Islet precursor cell (in vitro differentiated cells): ENCODE measurements at regions not wholly inside any gene's neighbourhood (a gene's known extent, or its start where the extent isn't known, plus 50 kb on each side); places are given as distances from the start of the nearest gene placed in this dataset.

Experiments
- DNase-seq: peaks from one replicate; pipeline ENCODE4 v3.0.0-alpha.2; 2018

DNA sequence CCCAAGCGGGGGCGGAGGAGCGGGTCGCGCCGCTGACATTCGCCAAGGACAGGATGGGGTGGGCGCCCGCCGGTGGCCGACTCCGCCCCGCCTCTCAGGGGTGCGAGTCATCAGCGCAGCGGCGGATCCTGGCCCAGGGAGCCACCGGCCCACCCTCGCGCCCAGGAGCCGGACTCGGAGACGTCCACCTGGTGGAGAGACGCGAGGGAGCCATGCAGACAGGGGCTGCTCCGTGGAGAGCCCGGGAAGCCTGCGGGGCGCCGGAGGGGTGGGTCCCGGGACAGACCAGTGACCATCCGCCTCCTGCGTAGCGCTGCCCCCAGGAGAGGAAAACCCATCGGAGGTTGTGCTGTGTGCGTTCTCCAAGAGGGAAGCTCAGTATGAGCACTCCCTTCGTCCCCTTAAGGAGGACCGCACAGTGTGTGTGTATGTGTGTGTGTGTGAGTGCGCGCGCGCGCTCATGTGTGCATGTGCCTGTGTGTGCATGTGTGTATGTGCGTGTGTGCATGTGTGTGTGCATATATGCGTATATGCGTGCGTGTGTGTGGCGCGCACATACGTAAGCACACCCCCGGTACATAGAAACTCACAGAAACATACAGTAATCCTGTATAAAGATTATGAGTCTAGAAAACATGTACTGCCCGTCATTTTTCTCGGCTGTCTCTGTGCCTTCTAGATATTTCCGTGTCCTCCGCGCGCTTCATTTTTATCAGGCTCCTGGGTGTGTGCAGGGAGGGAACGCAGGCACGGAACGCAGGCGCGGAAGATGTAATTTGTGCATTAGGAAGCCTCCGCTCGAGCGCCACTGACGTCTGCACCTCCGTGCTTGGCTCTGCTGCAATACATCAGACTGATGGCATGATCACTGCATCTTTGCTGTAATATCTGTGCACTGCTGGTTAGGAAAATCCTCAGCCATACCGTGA, 158.9 kb downstream of the TBXT start:
- peak; percentile 80 for DNase-seq

DNA sequence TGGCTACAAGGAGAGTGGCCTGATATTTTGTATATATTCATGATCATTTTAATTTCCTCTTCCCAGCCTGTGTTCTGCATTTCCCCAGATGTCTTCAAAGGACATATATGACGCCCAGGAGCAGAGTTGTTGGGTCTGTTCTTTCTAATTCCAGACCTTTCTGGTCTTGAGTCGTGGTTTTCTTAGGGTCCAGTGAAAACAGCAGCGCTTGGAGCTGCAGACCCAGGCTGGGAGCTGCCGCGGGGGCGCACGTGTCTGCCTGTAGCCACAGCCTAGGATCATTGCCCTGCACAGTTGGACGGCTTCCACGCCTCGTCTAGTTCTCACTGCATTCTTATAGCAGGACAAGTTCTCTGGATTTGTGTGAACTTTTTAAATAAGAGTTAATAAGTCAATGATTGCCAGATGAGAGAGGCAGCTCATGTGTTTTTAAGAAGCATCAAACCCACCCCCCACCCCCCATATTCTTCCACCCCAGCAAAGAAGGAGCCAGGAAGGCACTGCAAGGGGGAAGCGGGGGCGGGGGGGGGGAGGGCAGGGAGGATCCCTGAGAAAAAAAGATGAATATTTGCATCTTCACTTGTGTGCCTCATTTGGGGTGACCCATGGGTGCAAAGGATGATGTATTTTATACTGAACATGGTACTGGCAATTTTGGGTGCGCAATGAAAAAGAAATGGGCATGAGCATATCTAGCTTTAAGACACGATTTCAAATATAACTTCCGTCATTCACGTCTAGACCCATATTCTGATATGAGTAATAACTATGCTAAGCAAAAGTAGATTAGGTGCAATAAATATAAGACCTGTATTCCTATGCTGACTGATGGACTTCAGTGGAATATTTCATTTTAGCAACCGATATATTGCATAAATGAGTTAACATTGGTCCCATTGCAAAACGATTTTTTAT, 160.0 kb downstream of the TBXT start:
- DNase-seq = no peak

DNA sequence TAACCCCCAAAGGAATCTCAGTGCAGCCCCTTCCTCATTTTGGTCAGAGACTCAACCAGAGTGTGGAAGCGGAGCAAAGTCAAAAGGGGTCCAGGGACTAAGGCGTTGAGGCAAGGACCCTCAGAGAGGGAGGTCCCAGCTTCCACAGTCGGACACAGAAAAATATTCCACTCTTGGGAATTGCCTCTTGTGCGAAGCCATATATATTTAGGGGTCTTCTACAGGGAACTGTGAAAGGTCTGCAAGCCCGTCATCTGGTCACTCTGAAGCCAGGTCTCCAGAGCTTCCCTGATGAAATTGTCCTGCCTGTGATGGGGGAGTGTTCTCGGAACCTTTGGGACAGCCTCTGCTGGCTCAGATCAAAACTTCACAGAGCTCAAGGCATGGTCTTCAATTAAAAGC, 160.8 kb downstream of the TBXT start:
- DNase-seq = no peak

- DNase-seq = peak; percentile 76
Measured at GRCh38 chr6:166005944-166006899, 161.4 kb downstream of the TBXT start.

DNA sequence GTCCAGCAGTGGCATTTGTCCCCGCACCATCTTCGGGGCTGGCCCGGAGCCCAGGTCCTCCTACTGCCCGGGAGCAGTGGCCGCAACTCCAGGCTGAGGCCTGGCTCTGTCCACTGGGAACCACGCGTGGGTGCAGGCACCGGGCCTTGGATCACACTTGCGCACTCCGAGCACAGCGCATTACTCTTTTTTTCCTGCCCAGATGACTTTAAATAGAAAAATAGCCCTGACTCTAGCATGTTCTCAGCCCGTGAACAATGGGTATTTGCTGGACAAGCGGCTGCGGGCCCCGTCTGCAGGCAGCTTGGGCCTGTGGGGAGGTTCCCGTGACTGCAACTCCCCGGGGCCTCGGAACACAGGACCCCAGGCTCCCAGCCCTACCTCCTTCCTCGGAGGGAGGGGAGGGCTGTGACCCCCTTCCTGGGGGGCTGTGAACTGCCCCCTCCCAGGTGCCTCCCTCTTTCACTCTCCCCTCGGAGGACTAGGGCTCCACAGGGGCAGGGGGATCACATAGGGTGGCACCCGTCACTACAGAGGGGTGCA, 162.2 kb downstream of the TBXT start:
- no peak for DNase-seq

- no peak for DNase-seq
Measured at GRCh38 chr6:166004876-166005275, 162.8 kb downstream of the TBXT start.

GRCh38 chr6:166004471-166004870, 163.2 kb downstream of the TBXT start:
- no peak for DNase-seq

DNA sequence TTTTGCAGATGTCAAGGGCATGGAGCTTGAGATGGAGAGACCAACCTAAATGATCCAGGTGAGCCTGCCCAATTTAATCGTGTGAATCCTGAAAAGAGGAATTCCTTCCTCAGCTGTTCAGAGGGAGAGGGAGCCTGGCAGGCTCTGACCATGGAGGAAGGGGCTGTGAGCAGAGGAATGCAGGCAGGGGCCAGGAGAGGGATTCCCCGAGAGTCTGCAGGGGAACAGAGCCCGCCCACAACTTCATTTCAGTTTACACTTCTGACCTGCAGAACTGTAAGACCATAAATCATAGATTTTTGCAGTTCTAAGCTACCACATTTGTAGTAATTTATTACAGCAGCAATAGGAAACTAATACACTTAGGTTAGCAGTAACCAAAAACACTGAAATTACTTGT, 164.1 kb downstream of the TBXT start:
- DNase-seq = no peak

DNA sequence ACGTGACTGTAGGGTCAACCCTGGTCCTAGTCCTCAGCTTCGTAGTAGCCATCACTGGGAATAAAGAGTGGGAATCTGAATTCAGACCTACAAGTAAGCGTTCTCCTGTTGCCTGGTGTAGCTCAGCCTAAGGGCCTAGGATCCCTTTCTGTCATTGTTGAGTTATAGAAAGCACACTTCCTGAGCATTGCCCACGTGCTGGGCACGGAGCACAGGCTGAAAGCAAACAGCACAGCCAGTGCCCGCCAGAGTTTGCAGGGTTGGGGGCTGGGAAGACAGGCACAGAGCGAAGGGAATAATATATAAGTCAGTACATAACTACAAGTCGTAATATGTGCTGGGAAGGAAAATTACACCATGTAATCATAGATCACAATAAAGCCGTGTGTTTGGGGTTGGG, 166.3 kb downstream of the TBXT start:
- DNase-seq = no peak

DNA sequence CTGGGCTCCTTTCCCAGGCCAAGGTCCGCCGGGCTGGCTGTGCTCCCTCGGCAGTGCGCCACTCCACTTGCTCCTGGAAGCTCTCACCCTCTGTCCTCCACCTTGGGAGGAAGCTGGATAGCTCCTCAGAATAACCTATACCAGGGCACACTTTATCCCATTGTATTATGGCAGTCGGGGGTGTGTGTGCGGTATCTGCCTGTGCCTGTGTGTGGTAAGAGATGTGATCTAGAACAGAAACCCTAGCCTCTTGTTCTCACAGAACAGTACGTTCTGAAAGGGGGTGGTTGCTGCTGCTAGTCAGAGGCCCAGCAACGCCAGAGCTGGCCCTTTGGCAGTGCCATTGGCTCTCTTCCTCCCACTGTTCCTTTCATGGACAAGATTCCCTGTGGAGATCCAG, 168.4 kb downstream of the TBXT start:
- no peak for DNase-seq

DNA sequence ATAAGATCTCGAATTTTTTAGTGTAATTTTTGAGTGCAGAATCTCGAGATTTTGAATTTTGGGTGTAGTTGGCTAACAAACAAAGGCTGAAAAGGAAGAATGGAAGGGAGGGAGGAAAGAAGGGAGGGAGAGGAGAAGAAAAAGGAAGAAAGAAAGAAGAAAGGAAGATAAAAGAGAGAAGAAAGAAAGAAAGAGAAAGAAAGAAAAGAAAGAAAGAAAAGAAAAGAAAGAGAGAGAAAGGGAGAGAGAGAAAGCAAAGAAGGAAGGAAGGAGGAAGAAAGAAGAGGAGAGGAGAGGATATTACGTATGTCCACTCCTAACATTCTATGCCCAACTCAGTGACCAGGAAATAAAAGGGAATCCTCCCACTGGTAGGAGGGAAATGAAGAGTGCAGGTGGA, 169.6 kb downstream of the TBXT start:
- no peak for DNase-seq

DNA sequence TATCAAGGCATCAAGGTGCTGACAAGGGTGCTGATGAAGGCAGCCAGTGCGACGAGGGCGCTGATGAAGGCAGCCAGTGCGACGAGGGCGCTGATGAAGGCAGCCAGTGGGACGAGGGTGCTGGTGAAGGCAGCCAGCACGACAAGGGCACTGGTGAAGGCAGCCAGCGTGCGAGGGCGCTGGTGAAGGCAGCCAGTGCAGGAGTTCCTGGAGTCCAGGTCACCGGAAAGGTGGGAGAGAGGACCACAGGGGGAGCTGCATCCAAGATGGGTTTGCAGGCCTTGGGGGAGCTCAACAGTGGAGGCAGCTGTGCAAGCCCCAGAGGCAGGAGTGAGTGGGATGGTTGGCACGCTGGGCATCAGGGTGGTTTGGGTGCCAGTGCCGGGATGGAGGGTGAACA, 176.3 kb downstream of the TBXT start:
- no peak for DNase-seq

- no peak for DNase-seq
Measured at GRCh38 chr6:165990216-165990615, 177.4 kb downstream of the TBXT start.

- DNase-seq = no peak
Measured at GRCh38 chr6:165988757-165989456, 178.7 kb downstream of the TBXT start.

DNA sequence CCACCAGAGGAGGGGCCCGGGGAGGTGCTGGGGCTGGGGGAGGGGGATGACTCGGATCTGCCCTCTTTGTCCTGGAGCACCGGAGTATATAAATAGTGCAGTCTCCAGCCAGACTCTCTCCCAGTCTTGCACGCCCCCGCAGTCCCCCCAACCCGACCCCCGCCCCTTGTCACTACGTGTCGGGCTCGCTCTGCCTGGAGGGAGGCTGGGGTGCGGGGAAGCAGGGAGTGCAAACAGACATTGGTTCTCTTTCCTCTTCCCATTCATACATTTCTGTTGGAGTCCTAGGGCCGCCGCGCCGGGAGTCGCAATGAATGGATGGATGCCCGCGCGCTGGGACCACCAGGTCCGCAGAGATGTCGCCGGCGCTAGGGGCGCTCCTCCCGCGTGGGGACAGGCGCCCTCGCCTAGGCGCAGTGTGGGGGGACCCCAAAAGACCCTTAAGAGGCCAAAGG, 179.3 kb downstream of the TBXT start:
- no peak for DNase-seq

- peak; percentile 83 for DNase-seq
Measured at GRCh38 chr6:165987483-165988301, 180.0 kb downstream of the TBXT start.

DNA sequence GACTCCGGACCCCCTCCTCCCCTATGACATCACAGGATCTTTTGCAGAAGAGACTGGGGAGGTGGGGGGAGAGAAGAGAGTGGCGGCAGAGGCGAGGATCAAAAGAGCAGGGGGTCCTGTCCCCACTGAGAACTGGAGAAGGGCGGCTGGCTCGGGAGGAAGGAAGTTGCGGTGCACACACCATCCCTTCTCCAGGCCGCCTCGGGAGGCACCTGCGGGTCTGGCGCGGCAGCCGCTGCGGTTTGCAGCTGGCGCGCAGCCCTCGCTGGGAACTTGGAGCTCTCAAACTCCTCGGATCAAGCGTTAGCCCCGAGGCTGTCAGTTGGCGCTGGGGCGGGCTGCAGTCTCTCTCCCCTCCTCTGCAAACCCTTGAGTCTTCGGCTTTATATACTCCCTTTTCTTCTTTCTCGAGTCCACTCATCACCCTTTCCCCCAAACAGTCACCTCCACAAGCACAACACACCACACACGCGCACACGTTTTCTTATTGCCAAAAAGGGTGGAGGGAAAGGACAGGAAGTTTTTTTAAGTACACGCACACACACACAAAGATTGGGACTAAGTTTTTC, 180.7 kb downstream of the TBXT start:
- no peak for DNase-seq

DNA sequence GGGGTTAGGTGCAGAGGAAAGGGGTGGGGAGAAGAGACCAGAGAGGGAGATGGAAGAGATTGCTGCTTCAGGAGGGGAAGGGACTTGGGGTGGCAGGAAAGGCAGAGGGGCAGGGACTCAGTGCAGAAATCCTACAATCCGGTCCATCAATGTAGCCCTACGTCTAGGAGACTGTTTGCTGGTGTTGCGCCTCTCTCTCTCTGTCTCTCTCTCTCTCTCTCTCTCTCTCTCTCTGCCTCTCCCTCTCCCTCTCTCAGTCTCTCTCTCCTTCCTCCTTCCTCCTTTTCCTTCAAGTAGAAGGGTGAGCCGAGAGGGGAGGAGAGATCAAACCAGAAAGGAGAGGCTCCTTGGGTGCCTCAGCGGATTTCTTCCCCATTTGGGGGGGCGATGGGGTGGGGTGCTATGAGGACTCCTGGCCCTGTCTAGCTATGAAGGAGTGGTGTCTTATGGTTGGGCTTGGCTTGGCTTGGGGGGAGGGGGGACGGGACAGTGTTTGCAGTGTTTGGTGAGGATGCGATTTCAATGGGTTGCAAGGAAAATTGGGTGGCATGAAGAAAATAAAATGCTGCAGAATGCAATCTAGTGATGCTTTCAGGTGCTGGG, 181.2 kb downstream of the TBXT start:
- no peak for DNase-seq

GRCh38 chr6:165985806-165986299, 181.8 kb downstream of the TBXT start:
- DNase-seq = no peak
